ENCODE measurements at regions not wholly inside any gene's neighbourhood (a gene's known extent, or its start where the extent isn't known, plus 50 kb on each side); places are given as distances from the start of the nearest gene placed in this dataset.

- ChIA-PET POLR2A (no interaction called here), CTCF (no interaction called here)
- no peak for DNase-seq (ENCODE audit: extremely low spot score)
- no peak for TF ChIP-seq ARNT (IDR thresholded peaks at IDR 0.05)
- TF ChIP-seq SP1 (IDR thresholded peaks at IDR 0.05) = no peak
- TF ChIP-seq LEF1 (IDR thresholded peaks at IDR 0.05; ENCODE audit: borderline replicate concordance) = no peak
- no peak for TF ChIP-seq ZNF384 (IDR thresholded peaks at IDR 0.05)
- no peak for TF ChIP-seq HDGF (IDR thresholded peaks at IDR 0.05; ENCODE audit: borderline replicate concordance)
- TF ChIP-seq PKNOX1 (IDR thresholded peaks at IDR 0.05) = no peak
- no peak for TF ChIP-seq TARDBP (IDR thresholded peaks at IDR 0.05)
- TF ChIP-seq BHLHE40 (IDR thresholded peaks at IDR 0.05; ENCODE audit: borderline replicate concordance) = no peak
- no peak for TF ChIP-seq CTBP1 (IDR thresholded peaks at IDR 0.05; ENCODE audit: borderline replicate concordance)
- TF ChIP-seq FOXM1 (IDR thresholded peaks at IDR 0.05; ENCODE audit: borderline replicate concordance) = no peak
- no peak for TF ChIP-seq NFRKB (IDR thresholded peaks at IDR 0.05)
- TF ChIP-seq L3MBTL2 (conservative IDR thresholded peaks at IDR 0.05) = no peak
- TF ChIP-seq ELF4 (IDR thresholded peaks at IDR 0.05) = no peak
- no peak for TF ChIP-seq FOXA1 (IDR thresholded peaks at IDR 0.05)
- no peak for TF ChIP-seq SUZ12 (IDR thresholded peaks at IDR 0.05)
- TF ChIP-seq FOXK2 (IDR thresholded peaks at IDR 0.05) = no peak
Measured at GRCh38 chr5:118705959-118706667, 282.2 kb downstream of the DTWD2 start.

GRCh38 chr5:118703241-118703640 is 285.1 kb downstream of the DTWD2 start:
- DNase-seq (ENCODE audit: extremely low spot score) = no peak
- POLR2A ChIA-PET = no interaction called here
- no peak for TF ChIP-seq PKNOX1 (IDR thresholded peaks at IDR 0.05)
- CTCF ChIA-PET = no interaction called here

GRCh38 chr5:118701791-118702190 is 286.6 kb downstream of the DTWD2 start:
- no peak for TF ChIP-seq FOXA1 (IDR thresholded peaks at IDR 0.05)
- TF ChIP-seq SUZ12 (IDR thresholded peaks at IDR 0.05) = no peak
- TF ChIP-seq HDGF (IDR thresholded peaks at IDR 0.05; ENCODE audit: borderline replicate concordance) = no peak
- no peak for TF ChIP-seq ARNT (IDR thresholded peaks at IDR 0.05)
- TF ChIP-seq FOXM1 (IDR thresholded peaks at IDR 0.05; ENCODE audit: borderline replicate concordance) = no peak
- TF ChIP-seq LEF1 (IDR thresholded peaks at IDR 0.05; ENCODE audit: borderline replicate concordance) = no peak
- TF ChIP-seq ZNF384 (IDR thresholded peaks at IDR 0.05) = no peak
- TF ChIP-seq CTBP1 (IDR thresholded peaks at IDR 0.05; ENCODE audit: borderline replicate concordance) = no peak
- no peak for TF ChIP-seq FOXK2 (IDR thresholded peaks at IDR 0.05)
- TF ChIP-seq SP1 (IDR thresholded peaks at IDR 0.05) = no peak
- no peak for TF ChIP-seq L3MBTL2 (conservative IDR thresholded peaks at IDR 0.05)
- no peak for TF ChIP-seq PKNOX1 (IDR thresholded peaks at IDR 0.05)
- TF ChIP-seq TARDBP (IDR thresholded peaks at IDR 0.05) = no peak
- no peak for TF ChIP-seq BHLHE40 (IDR thresholded peaks at IDR 0.05; ENCODE audit: borderline replicate concordance)
- CTCF ChIA-PET = no interaction called here
- no peak for DNase-seq (ENCODE audit: extremely low spot score)
- POLR2A ChIA-PET = no interaction called here

- CTCF ChIA-PET = no interaction called here
- TF ChIP-seq ELF4 (IDR thresholded peaks at IDR 0.05) (no peak), FOXA1 (IDR thresholded peaks at IDR 0.05) (no peak), L3MBTL2 (conservative IDR thresholded peaks at IDR 0.05) (no peak), CTBP1 (IDR thresholded peaks at IDR 0.05; ENCODE audit: borderline replicate concordance) (no peak), ARNT (IDR thresholded peaks at IDR 0.05) (no peak)
- POLR2A ChIA-PET = interaction anchor here (0.6 kb wide), 1 partner anchor 64 kb away, joined by 3 read pairs; no protein-coding TSS in a partner anchor
- no peak for DNase-seq (ENCODE audit: extremely low spot score)
Measured at GRCh38 chr5:118700510-118700909, 287.8 kb downstream of the DTWD2 start.

GRCh38 chr5:118698774-118699173 is 289.6 kb downstream of the DTWD2 start:
- POLR2A ChIA-PET = no interaction called here
- peak; percentile 7 for DNase-seq (ENCODE audit: extremely low spot score)
- TF ChIP-seq CTBP1 (IDR thresholded peaks at IDR 0.05; ENCODE audit: borderline replicate concordance) (no peak), FOXK2 (IDR thresholded peaks at IDR 0.05) (no peak), ELF4 (IDR thresholded peaks at IDR 0.05) (no peak), BHLHE40 (IDR thresholded peaks at IDR 0.05; ENCODE audit: borderline replicate concordance) (no peak), HDGF (IDR thresholded peaks at IDR 0.05; ENCODE audit: borderline replicate concordance) (no peak), ARNT (IDR thresholded peaks at IDR 0.05) (no peak), FOXA1 (IDR thresholded peaks at IDR 0.05) (no peak), SUZ12 (IDR thresholded peaks at IDR 0.05) (no peak), PKNOX1 (IDR thresholded peaks at IDR 0.05) (no peak), TARDBP (IDR thresholded peaks at IDR 0.05) (no peak), L3MBTL2 (conservative IDR thresholded peaks at IDR 0.05) (no peak), ZNF384 (IDR thresholded peaks at IDR 0.05) (no peak), FOXM1 (IDR thresholded peaks at IDR 0.05; ENCODE audit: borderline replicate concordance) (no peak)
- CTCF ChIA-PET = interaction anchor here (0.7 kb wide), 2 partner anchors 13 to 66 kb away, joined by 3 read pairs; no protein-coding TSS in a partner anchor

- TF ChIP-seq CTBP1 (IDR thresholded peaks at IDR 0.05; ENCODE audit: borderline replicate concordance) (no peak), SP1 (IDR thresholded peaks at IDR 0.05) (no peak), NFRKB (IDR thresholded peaks at IDR 0.05) (no peak), PKNOX1 (IDR thresholded peaks at IDR 0.05) (no peak)
- CTCF ChIA-PET = no interaction called here
- no peak for DNase-seq (ENCODE audit: extremely low spot score)
- POLR2A ChIA-PET = no interaction called here
Measured at GRCh38 chr5:118696076-118696475, 292.3 kb downstream of the DTWD2 start.

All from HEK293T (cell line).